ENCODE measurements at regions not wholly inside any gene's neighbourhood (a gene's known extent, or its start where the extent isn't known, plus 50 kb on each side); places are given as distances from the start of the nearest gene placed in this dataset.

GRCh38 chr5:100731768-100732167 is 171.3 kb downstream of the ST8SIA4 start:
- CTCF ChIA-PET = no interaction called here
- intact Hi-C loops (cut with micrococcal nuclease; ENCODE audit: unreplicated experiment) = no loop called here
- TF ChIP-seq CTCF (IDR thresholded peaks at IDR 0.05; ENCODE audit: unreplicated experiment) = no peak
- no peak for DNase-seq
- Mint-ChIP-seq H3K4me1 (ENCODE audit: low read depth, unreplicated experiment) (no peaks in the 10 kb centered on the region), H3K27me3 (ENCODE audit: unreplicated experiment) (no peaks in the 10 kb centered on the region), H3K4me3 (ENCODE audit: low read depth, unreplicated experiment) (peak overlapping the region; percentile 5), H3K27ac (ENCODE audit: unreplicated experiment) (no peak overlapping the region), H3K36me3 (ENCODE audit: insufficient read depth, unreplicated experiment) (no peaks in the 10 kb centered on the region), H3K9me3 (ENCODE audit: low read depth, unreplicated experiment) (no peaks in the 10 kb centered on the region)
- BruUV-seq (replicated peaks) = no TSS peak

GRCh38 chr5:100746730-100747129 is 156.4 kb downstream of the ST8SIA4 start:
- H3K9me3 Mint-ChIP-seq (ENCODE audit: low read depth, unreplicated experiment) = no peaks in the 10 kb centered on the region
- no peak overlapping the region for H3K27ac Mint-ChIP-seq (ENCODE audit: unreplicated experiment)
- CTCF ChIA-PET = no interaction called here
- DNase-seq = no peak
- H3K27me3 Mint-ChIP-seq (ENCODE audit: unreplicated experiment) = no peaks in the 10 kb centered on the region
- no peaks in the 10 kb centered on the region for H3K36me3 Mint-ChIP-seq (ENCODE audit: insufficient read depth, unreplicated experiment)
- H3K4me1 Mint-ChIP-seq (ENCODE audit: low read depth, unreplicated experiment) = no peaks in the 10 kb centered on the region
- intact Hi-C loops (cut with micrococcal nuclease; ENCODE audit: unreplicated experiment) = no loop called here
- no peak for TF ChIP-seq CTCF (IDR thresholded peaks at IDR 0.05; ENCODE audit: unreplicated experiment)
- BruUV-seq (replicated peaks) = no TSS peak
- H3K4me3 Mint-ChIP-seq (ENCODE audit: low read depth, unreplicated experiment) = no peak overlapping the region

- Mint-ChIP-seq H3K4me3 (ENCODE audit: low read depth, unreplicated experiment) (no peak overlapping the region), H3K27me3 (ENCODE audit: unreplicated experiment) (no peaks in the 10 kb centered on the region), H3K27ac (ENCODE audit: unreplicated experiment) (no peak overlapping the region), H3K4me1 (ENCODE audit: low read depth, unreplicated experiment) (no peaks in the 10 kb centered on the region), H3K36me3 (ENCODE audit: insufficient read depth, unreplicated experiment) (no peaks in the 10 kb centered on the region), H3K9me3 (ENCODE audit: low read depth, unreplicated experiment) (no peaks in the 10 kb centered on the region)
- no peak for DNase-seq
- no TSS peak for BruUV-seq (replicated peaks)
- intact Hi-C loops (cut with micrococcal nuclease; ENCODE audit: unreplicated experiment) = no loop called here
- CTCF ChIA-PET = interaction anchor here (0.6 kb wide), 1 partner anchor 1242 kb away, joined by 11 read pairs; no protein-coding TSS in a partner anchor
- TF ChIP-seq CTCF (IDR thresholded peaks at IDR 0.05; ENCODE audit: unreplicated experiment) = no peak
Observed at GRCh38 chr5:100749771-100750284, 153.3 kb downstream of the ST8SIA4 start.

- CTCF ChIA-PET = no interaction called here
- intact Hi-C loops (cut with micrococcal nuclease; ENCODE audit: unreplicated experiment) = no loop called here
- H3K27me3 Mint-ChIP-seq (ENCODE audit: unreplicated experiment) = no peaks in the 10 kb centered on the region
- no peak for DNase-seq
- no peaks in the 10 kb centered on the region for H3K36me3 Mint-ChIP-seq (ENCODE audit: insufficient read depth, unreplicated experiment)
- no peaks in the 10 kb centered on the region for H3K9me3 Mint-ChIP-seq (ENCODE audit: low read depth, unreplicated experiment)
- H3K4me3 Mint-ChIP-seq (ENCODE audit: low read depth, unreplicated experiment) = no peak overlapping the region
- H3K27ac Mint-ChIP-seq (ENCODE audit: unreplicated experiment) = no peak overlapping the region
- no TSS peak for BruUV-seq (replicated peaks)
- peaks cover 21% of the 10 kb centered on the region for H3K4me1 Mint-ChIP-seq (ENCODE audit: low read depth, unreplicated experiment)
- TF ChIP-seq CTCF (IDR thresholded peaks at IDR 0.05; ENCODE audit: unreplicated experiment) = no peak
Observed at GRCh38 chr5:100755435-100755834, 147.6 kb downstream of the ST8SIA4 start.

Data from Calu3 (cell line).